HEK293 (cell line): ENCODE measurements at regions not wholly inside any gene's neighbourhood (a gene's known extent, or its start where the extent isn't known, plus 50 kb on each side); places are given as distances from the start of the nearest gene placed in this dataset.

Experiments used
- CTCF ChIP-seq: fragments of 450-650 bp; formaldehyde crosslinking; IDR thresholded peaks from 2 replicates; pipeline ENCODE4 v1.5.1; 2016; ENCODE audit warnings: missing biosample characterization, missing genetic modification characterization
- SETDB1 ChIP-seq: IDR thresholded peaks from one replicate; pipeline ENCODE4 v1.6.1; 2017; ENCODE audit warnings: mild to moderate bottlenecking, low read length, moderate library complexity, mixed read lengths; ENCODE audit not compliant: insufficient read length
- YY1 ChIP-seq: fragments of 450-650 bp; formaldehyde crosslinking; IDR thresholded peaks from 2 replicates; pipeline ENCODE4 v1.5.1; 2018; ENCODE audit warnings: missing biosample characterization, missing genetic modification characterization
- ZNF146 ChIP-seq: fragments of 450-650 bp; formaldehyde crosslinking; IDR thresholded peaks from 2 replicates; pipeline ENCODE4 v1.5.1; 2016; ENCODE audit warnings: missing biosample characterization, missing genetic modification characterization
- ZNF707 ChIP-seq: fragments of 450-650 bp; formaldehyde crosslinking; IDR thresholded peaks from 2 replicates; pipeline ENCODE4 v1.5.1; 2016; ENCODE audit warnings: missing biosample characterization, missing genetic modification characterization

DNA sequence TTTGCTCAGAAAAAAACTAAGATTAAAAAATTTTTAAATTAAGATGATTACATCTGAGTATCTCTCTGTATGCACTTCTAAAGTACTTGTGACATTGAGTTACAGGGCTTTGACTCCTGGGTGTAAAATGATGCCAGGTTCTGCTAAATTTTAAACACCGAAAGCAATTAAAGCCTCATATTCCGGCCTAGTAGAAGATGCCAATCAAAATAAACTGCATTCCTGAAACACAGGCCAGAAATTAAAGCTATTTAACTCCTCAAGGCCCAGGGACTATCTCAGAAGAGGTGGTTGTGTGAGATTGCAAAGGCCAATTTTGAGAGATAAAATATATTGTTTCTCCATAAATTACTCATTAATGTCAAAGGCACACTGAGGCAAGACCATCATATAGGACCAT lies 388.3 kb downstream of the KIF20B start:
- TF ChIP-seq SETDB1 (no peak), CTCF (tag by site-specific recombination) (no peak), YY1 (tag by site-specific recombination) (no peak), ZNF707 (tag by site-specific recombination) (no peak), ZNF146 (no peak)
